Mesendoderm (in vitro differentiated cells): ENCODE measurements at regions not wholly inside any gene's neighbourhood (a gene's known extent, or its start where the extent isn't known, plus 50 kb on each side); places are given as distances from the start of the nearest gene placed in this dataset.

Experiments used
- DNase-seq: peaks from one replicate; pipeline ENCODE4 v3.0.0; 2013
- H2AK5ac ChIP-seq: 2 replicates; pipeline ENCODE4 v1.6.1; 2013; ENCODE audit warnings: low read length, inconsistent platforms
- H2BK120ac ChIP-seq: 2 replicates; pipeline ENCODE4 v1.6.1; 2013; ENCODE audit warnings: low read depth, mild to moderate bottlenecking, low read length, moderate library complexity, mixed read lengths
- H2BK15ac ChIP-seq: replicated peaks from 2 replicates; pipeline ENCODE4 v1.6.1; 2013; ENCODE audit warnings: low read depth, mild to moderate bottlenecking, moderate library complexity
- H2BK5ac ChIP-seq: 2 replicates; pipeline ENCODE4 v1.6.1; 2013; ENCODE audit warnings: low read length, inconsistent platforms
- H3K18ac ChIP-seq: 2 replicates; pipeline ENCODE4 v1.6.1; 2013; ENCODE audit warnings: mild to moderate bottlenecking, low read length, mixed read lengths
- H3K23ac ChIP-seq: one replicate; pipeline ENCODE4 v1.6.1; 2013; ENCODE audit warnings: low read length
- H3K27ac ChIP-seq: 2 replicates; pipeline ENCODE4 v1.5.1; 2013; ENCODE audit warnings: low read depth, mild to moderate bottlenecking, inconsistent platforms, low read length, moderate library complexity
- H3K27me3 ChIP-seq: 2 replicates; pipeline ENCODE4 v1.6.1; 2013; ENCODE audit warnings: low read length, control low read depth, mild to moderate bottlenecking, inconsistent platforms; ENCODE audit not compliant: insufficient read depth, poor library complexity
- H3K36me3 ChIP-seq: 2 replicates; pipeline ENCODE4 v1.6.1; 2013; ENCODE audit warnings: low read length, inconsistent platforms; ENCODE audit not compliant: control insufficient read depth, insufficient read depth
- H3K4ac ChIP-seq: one replicate; pipeline ENCODE4 v1.6.1; 2013; ENCODE audit warnings: low read depth, mild to moderate bottlenecking, low read length, moderate library complexity
- H3K4me1 ChIP-seq: 2 replicates; pipeline ENCODE4 v1.6.1; 2013; ENCODE audit warnings: low read depth, low read length, inconsistent platforms; ENCODE audit not compliant: control insufficient read depth
- H3K4me2 ChIP-seq: 2 replicates; pipeline ENCODE4 v1.6.1; 2013; ENCODE audit warnings: low read length
- H3K4me3 ChIP-seq: 2 replicates; pipeline ENCODE4 v1.5.1; 2013; ENCODE audit warnings: mild to moderate bottlenecking, low read length
- H3K56ac ChIP-seq: one replicate; pipeline ENCODE4 v1.6.1; 2013; ENCODE audit warnings: low read length
- H3K79me1 ChIP-seq: 2 replicates; pipeline ENCODE4 v1.6.1; 2013; ENCODE audit warnings: low read length, inconsistent platforms
- H3K79me2 ChIP-seq: 2 replicates; pipeline ENCODE4 v1.6.1; 2013; ENCODE audit warnings: mild to moderate bottlenecking, low read length; ENCODE audit not compliant: control insufficient read depth, insufficient read depth
- H3K9ac ChIP-seq: 2 replicates; pipeline ENCODE4 v1.6.1; 2013; ENCODE audit warnings: low read length, inconsistent platforms
- H4K5ac ChIP-seq: one replicate; pipeline ENCODE4 v1.6.1; 2013; ENCODE audit warnings: low read length
- H4K8ac ChIP-seq: one replicate; pipeline ENCODE4 v1.6.1; 2013; ENCODE audit warnings: low read depth, mild to moderate bottlenecking, control low read depth, low read length, moderate library complexity
- WGBS: extraction: QIAGEN DNeasy Blood & Tissue Kit; methylation state at CpG from one replicate; pipeline ENCODE4 v1.1.7; 2013; ENCODE audit warnings: low lambda C conversion rate, missing lambda C conversion rate; ENCODE audit not compliant: insufficient coverage; ENCODE audit errors: extremely low coverage; 5-methylcytosine and 5-hydroxymethylcytosine counted together

- Histone ChIP-seq H2BK120ac (no peak overlapping the region), H3K36me3 (no peaks in the 10 kb centered on the region), H4K5ac (no peak overlapping the region), H4K8ac (no peak overlapping the region), H3K23ac (no peak overlapping the region), H3K4me3 (no peak overlapping the region), H3K4me2 (no peak overlapping the region), H3K79me1 (no peaks in the 10 kb centered on the region), H2AK5ac (no peak overlapping the region), H2BK15ac (no peak overlapping the region), H3K4me1 (peaks cover 17% of the 10 kb centered on the region), H3K4ac (no peak overlapping the region), H2BK5ac (no peak overlapping the region), H3K27me3 (no peaks in the 10 kb centered on the region), H3K56ac (peak overlapping the region; percentile 45), H3K79me2 (no peaks in the 10 kb centered on the region), H3K18ac (no peak overlapping the region), H3K27ac (no peak overlapping the region), H3K9ac (no peak overlapping the region)
- no peak for DNase-seq
- WGBS = no CpG with 5 or more reads among the region's 4 CpGs
These were observed 140.6 kb downstream of the C1D start for GRCh38 chr2:67922080-67922785.

- Histone ChIP-seq H3K4me3 (no peak overlapping the region), H3K79me1 (no peaks in the 10 kb centered on the region), H2AK5ac (no peak overlapping the region), H3K23ac (no peak overlapping the region), H3K4me2 (no peak overlapping the region), H2BK5ac (no peak overlapping the region), H4K8ac (no peak overlapping the region), H3K56ac (no peak overlapping the region), H3K18ac (peak overlapping the region; percentile 79), H3K27ac (no peak overlapping the region), H2BK15ac (no peak overlapping the region), H3K36me3 (no peaks in the 10 kb centered on the region), H2BK120ac (no peak overlapping the region), H3K4me1 (peaks cover 16% of the 10 kb centered on the region), H3K9ac (no peak overlapping the region), H3K4ac (no peak overlapping the region), H3K79me2 (no peaks in the 10 kb centered on the region), H4K5ac (no peak overlapping the region), H3K27me3 (no peaks in the 10 kb centered on the region)
- no peak for DNase-seq
- no CpG with 5 or more reads among the region's 4 CpGs for WGBS
These were observed 139.1 kb downstream of the C1D start for GRCh38 chr2:67923696-67924095.

GRCh38 chr2:67927501-67927900 lies 135.3 kb downstream of the C1D start:
- Histone ChIP-seq H3K4ac (no peak overlapping the region), H2BK5ac (no peak overlapping the region), H3K18ac (peak overlapping the region; percentile 92), H3K79me1 (no peaks in the 10 kb centered on the region), H4K8ac (no peak overlapping the region), H3K27me3 (no peaks in the 10 kb centered on the region), H3K36me3 (no peaks in the 10 kb centered on the region), H2BK120ac (peak overlapping the region; percentile 45), H3K56ac (no peak overlapping the region), H3K9ac (no peak overlapping the region), H3K79me2 (no peaks in the 10 kb centered on the region), H3K4me1 (peaks cover 15% of the 10 kb centered on the region), H3K4me2 (no peak overlapping the region), H3K4me3 (no peak overlapping the region), H2BK15ac (no peak overlapping the region), H2AK5ac (no peak overlapping the region), H4K5ac (no peak overlapping the region), H3K27ac (no peak overlapping the region), H3K23ac (no peak overlapping the region)
- DNase-seq = peak; percentile 55
- no CpG with 5 or more reads among the region's 3 CpGs for WGBS

- peak overlapping the region; percentile 27 for H3K27ac ChIP-seq
- whole genome bisulfite sequencing = no CpG with 5 or more reads among the region's 3 CpGs
These were observed 132.6 kb downstream of the C1D start for GRCh38 chr2:67930156-67930555.

GRCh38 chr2:67936969-67937368 lies 125.8 kb downstream of the C1D start:
- H2BK120ac ChIP-seq = no peak overlapping the region
- no CpG with 5 or more reads among the region's 3 CpGs for WGBS
- H2BK5ac ChIP-seq = no peak overlapping the region
- H3K23ac ChIP-seq = no peak overlapping the region
- H3K4ac ChIP-seq = no peak overlapping the region
- no peaks in the 10 kb centered on the region for H3K79me1 ChIP-seq
- no peak overlapping the region for H3K18ac ChIP-seq
- no peaks in the 10 kb centered on the region for H3K36me3 ChIP-seq
- no peak overlapping the region for H3K4me3 ChIP-seq
- DNase-seq = no peak
- H3K4me1 ChIP-seq = no peaks in the 10 kb centered on the region
- no peaks in the 10 kb centered on the region for H3K79me2 ChIP-seq
- no peak overlapping the region for H3K27ac ChIP-seq
- H3K56ac ChIP-seq = no peak overlapping the region
- H3K27me3 ChIP-seq = no peaks in the 10 kb centered on the region
- no peak overlapping the region for H4K5ac ChIP-seq
- no peak overlapping the region for H3K9ac ChIP-seq
- no peak overlapping the region for H2BK15ac ChIP-seq
- no peak overlapping the region for H2AK5ac ChIP-seq
- no peak overlapping the region for H3K4me2 ChIP-seq
- no peak overlapping the region for H4K8ac ChIP-seq

More at GRCh38 chr2:67930156-67930555, 132.6 kb downstream of the C1D start:
- peak overlapping the region; percentile 72 for H2BK5ac ChIP-seq
- peak overlapping the region; percentile 13 for H3K18ac ChIP-seq
- no peak overlapping the region for H3K4me3 ChIP-seq
- no peaks in the 10 kb centered on the region for H3K36me3 ChIP-seq
- no peak overlapping the region for H4K8ac ChIP-seq
- H3K79me2 ChIP-seq = no peaks in the 10 kb centered on the region
- peak overlapping the region; percentile 68 for H3K56ac ChIP-seq
- H3K27me3 ChIP-seq = no peaks in the 10 kb centered on the region
- no peak overlapping the region for H3K23ac ChIP-seq
- peak; percentile 98 for DNase-seq
- H3K9ac ChIP-seq = no peak overlapping the region
- no peak overlapping the region for H2BK15ac ChIP-seq
- H3K4me2 ChIP-seq = no peak overlapping the region
- H3K79me1 ChIP-seq = no peaks in the 10 kb centered on the region
- H2BK120ac ChIP-seq = no peak overlapping the region
- H3K4ac ChIP-seq = no peak overlapping the region
- H4K5ac ChIP-seq = no peak overlapping the region
- no peak overlapping the region for H2AK5ac ChIP-seq
- H3K4me1 ChIP-seq = peaks cover 13% of the 10 kb centered on the region

- DNase-seq = no peak
- WGBS = no CpG with 5 or more reads among the region's 2 CpGs
- H3K4me3 ChIP-seq = no peak overlapping the region
These were observed 124.8 kb downstream of the C1D start for GRCh38 chr2:67938053-67938452.

More at GRCh38 chr2:67938053-67938452, 124.8 kb downstream of the C1D start:
- Histone ChIP-seq H3K4ac (no peak overlapping the region), H4K8ac (no peak overlapping the region), H3K27ac (no peak overlapping the region), H2BK15ac (no peak overlapping the region), H2AK5ac (no peak overlapping the region), H3K36me3 (no peaks in the 10 kb centered on the region), H3K4me1 (no peaks in the 10 kb centered on the region), H3K56ac (no peak overlapping the region), H3K18ac (no peak overlapping the region), H2BK120ac (no peak overlapping the region), H3K4me2 (no peak overlapping the region), H4K5ac (no peak overlapping the region), H3K23ac (no peak overlapping the region), H3K9ac (no peak overlapping the region), H3K79me2 (no peaks in the 10 kb centered on the region), H3K27me3 (no peaks in the 10 kb centered on the region), H3K79me1 (no peaks in the 10 kb centered on the region), H2BK5ac (no peak overlapping the region)
